HTR-8/SVneo (cell line): ENCODE measurements at regions not wholly inside any gene's neighbourhood (a gene's known extent, or its start where the extent isn't known, plus 50 kb on each side); places are given as distances from the start of the nearest gene placed in this dataset.

Experiments used
- DNase-seq: peaks from one replicate; pipeline ENCODE4 v3.0.0; 2011; ENCODE audit warnings: low spot score, mixed read lengths; ENCODE audit not compliant: insufficient read length
- FAIRE-seq: peaks from 2 replicates; lab custom pipeline; 2011; peaks lifted over from hg19 to GRCh38; lab: Jason Lieb, UNC

GRCh38 chr2:240365971-240366471 lies 69.4 kb upstream of the GPC1 start:
- DNase-seq (no peak), FAIRE-seq (no peak)

DNA sequence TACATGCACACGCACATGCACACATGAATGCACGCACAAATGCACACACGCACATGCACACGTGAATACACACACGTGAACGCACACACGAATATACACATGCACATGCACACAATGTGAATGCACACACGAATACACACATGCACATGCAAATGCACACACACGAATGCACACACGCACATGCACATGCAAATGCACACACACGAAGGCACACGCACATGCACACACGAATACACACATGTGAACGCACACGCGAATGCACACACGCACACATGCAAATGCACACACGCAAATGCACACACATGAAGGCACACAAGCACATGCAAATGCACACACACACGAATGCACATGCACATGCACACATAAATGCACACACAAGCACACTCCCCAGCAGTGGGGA lies 68.6 kb upstream of the GPC1 start:
- peak; percentile 99 for FAIRE-seq
- DNase-seq = no peak

DNA sequence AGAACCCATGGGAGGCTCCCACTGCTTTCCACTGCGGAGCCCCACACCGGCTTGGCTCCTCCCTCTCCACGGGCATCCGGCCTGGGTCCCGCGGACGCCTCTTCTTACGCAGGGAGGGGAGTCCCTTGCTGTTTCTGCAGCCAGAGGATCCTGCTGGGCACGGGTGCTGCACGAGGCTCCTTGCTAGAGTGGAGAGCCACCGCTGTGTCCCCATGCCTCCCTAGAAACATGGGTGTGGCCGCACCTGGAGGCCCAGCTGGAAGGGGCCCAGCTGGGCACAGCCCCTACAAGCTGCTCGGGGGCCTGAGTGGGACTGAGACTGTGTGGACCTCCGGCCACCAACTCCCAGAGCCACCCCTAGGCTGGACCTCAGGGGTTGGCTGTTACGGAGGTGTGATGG lies 67.7 kb upstream of the GPC1 start:
- FAIRE-seq (no peak), DNase-seq (no peak)

- no peak for FAIRE-seq
Measured at GRCh38 chr2:240368781-240369331, 66.6 kb upstream of the GPC1 start.

DNA sequence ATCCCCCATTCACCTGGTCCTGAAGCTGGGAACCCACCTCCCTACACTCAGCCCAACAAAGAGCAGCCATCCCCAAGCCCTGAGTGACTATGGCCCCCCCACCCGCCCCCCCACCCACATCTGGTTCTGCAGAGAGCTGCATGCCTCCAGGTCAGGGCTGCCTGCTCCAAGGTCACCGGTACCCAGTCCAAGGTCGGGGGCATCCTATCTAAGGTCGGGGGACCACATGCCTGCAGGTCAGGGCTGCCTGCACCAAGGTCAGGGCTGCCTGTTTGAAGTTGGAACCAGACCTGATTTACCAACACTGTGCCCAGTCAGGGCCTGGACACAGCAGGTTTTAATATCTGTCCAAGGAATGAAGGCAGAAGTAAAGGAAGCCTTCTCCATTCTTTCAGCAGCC lies 66.1 kb upstream of the GPC1 start:
- FAIRE-seq (peak; percentile 9), DNase-seq (no peak)

More at GRCh38 chr2:240368781-240369331, 66.6 kb upstream of the GPC1 start:
- DNase-seq = no peak

GRCh38 chr2:240369801-240370585 lies 65.5 kb upstream of the GPC1 start:
- DNase-seq = peak; percentile 97
- peak; percentile 95 for FAIRE-seq

GRCh38 chr2:240371129-240372000 lies 64.1 kb upstream of the GPC1 start:
- DNase-seq (no peak), FAIRE-seq (no peak)

DNA sequence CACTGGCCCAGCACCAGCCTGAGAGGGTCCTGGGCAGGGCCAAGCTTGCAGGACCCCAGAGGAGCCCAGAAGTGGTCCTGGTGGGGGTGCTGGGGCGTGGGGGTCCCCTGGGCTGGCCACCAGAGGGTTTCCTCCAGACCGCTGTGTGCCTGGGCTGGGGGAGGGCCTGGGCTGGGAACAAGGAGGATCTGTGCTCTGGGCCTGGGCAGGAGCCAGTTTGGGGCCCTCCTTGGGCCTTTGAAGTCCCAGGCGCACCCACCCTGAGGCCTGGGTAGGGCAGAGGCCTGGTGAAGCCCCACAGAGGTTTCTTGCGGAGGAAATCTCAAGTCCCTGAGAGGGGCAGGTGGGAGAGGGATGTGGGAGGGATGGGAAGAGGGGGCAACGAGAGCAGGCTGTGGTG lies 63.4 kb upstream of the GPC1 start:
- no peak for DNase-seq
- no peak for FAIRE-seq

GRCh38 chr2:240373289-240373885 lies 62.1 kb upstream of the GPC1 start:
- DNase-seq (no peak), FAIRE-seq (no peak)

DNA sequence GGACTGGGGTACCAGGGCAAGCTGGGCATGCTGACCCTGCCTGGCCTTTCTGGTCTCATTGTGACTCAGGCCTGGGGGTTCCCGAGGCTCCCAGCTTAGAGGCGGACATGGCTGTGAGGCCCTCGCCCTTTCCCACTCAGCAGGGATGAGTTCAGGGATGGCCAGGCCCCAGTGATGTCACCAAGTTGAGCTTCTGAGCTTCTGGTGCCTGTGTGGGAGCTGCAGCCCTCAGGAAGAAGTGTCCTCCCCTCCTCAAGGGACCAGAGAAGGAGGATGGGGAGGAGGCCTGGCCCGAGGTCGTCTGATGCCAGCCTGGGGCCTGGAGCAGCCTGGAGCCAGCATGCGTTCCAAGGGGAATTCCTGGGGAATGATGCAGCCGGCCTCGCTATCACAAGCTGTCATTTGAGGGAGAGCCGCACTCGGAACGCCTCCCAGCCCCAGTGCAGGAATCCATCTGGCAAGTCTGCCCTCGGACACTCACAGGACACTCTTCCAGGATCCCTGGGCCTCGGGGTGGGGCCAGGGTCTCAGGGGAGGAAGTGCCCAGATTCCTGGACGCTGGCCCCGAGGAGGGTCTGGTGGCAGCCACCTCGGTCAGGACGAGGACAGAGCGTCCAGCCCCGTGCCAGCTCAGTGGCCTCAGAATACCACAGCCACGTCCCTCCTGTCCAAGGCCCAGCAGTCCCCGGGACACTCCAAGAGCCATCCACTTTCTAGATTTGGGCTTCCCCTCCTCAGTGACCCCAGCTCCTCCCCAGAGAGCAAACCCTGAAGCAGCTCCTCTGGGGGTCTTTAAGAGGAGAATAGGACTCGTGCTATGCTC lies 61.2 kb upstream of the GPC1 start:
- DNase-seq = peak; percentile 92
- peak; percentile 97 for FAIRE-seq

- DNase-seq (no peak), FAIRE-seq (peak; percentile 38)
Measured at GRCh38 chr2:240375024-240375645, 60.3 kb upstream of the GPC1 start.

DNA sequence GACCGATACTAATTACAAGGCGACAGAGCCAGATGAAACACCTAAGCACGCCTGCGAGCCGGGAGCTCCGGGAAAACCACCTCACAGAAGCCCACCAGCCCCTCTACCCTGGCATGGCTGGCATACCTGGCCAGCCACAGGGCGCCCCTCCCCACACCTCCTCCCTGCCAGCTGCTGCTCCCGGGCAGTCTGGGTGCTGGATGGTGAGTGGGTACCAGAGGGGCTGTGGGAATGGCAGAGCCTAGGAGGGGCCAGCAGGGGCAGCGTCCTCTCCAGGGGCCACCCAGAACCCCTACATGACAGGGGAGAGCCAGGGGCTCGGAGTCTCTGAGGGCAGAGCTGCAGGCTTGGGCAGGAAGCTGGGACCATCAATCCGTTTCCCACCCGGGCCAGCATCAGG lies 58.7 kb upstream of the GPC1 start:
- DNase-seq (no peak), FAIRE-seq (no peak)

GRCh38 chr2:240377366-240377765 lies 58.1 kb upstream of the GPC1 start:
- FAIRE-seq (no peak), DNase-seq (no peak)

- FAIRE-seq (peak; percentile 48), DNase-seq (no peak)
Measured at GRCh38 chr2:240379089-240379636, 56.3 kb upstream of the GPC1 start.

DNA sequence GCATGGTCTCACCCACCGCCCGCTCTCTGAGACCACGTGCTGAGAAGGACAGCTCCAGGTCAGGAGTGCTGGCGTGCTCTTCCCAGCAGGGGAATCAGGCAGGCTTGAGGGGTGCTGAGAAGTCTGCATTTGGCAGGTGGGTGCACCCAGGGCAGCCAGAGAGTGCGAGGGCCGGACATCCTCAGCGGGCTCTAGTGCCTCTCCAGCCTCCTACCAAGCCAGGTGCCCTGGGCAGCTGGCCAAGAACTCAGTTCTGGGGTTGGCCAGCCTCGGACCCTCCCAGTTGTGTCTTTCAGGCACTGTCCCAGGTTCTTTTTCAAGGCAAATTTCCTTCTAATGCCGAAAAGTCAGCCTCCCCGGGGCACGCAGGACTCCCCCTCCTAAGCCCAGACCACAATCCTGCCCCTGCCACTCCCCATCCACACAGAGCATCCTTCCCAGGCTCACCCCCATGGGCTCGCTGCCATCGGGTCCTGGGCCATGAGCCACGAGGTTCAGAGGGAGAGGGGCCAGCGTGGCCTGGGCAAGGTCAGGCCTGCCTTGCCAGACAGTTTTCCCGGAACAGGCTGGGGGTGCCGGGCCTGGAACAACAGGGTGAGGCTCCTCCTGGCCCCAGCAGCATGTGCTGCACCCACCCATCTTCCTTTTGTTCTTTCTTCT lies 52.2 kb upstream of the GPC1 start:
- FAIRE-seq = no peak
- DNase-seq = no peak

DNA sequence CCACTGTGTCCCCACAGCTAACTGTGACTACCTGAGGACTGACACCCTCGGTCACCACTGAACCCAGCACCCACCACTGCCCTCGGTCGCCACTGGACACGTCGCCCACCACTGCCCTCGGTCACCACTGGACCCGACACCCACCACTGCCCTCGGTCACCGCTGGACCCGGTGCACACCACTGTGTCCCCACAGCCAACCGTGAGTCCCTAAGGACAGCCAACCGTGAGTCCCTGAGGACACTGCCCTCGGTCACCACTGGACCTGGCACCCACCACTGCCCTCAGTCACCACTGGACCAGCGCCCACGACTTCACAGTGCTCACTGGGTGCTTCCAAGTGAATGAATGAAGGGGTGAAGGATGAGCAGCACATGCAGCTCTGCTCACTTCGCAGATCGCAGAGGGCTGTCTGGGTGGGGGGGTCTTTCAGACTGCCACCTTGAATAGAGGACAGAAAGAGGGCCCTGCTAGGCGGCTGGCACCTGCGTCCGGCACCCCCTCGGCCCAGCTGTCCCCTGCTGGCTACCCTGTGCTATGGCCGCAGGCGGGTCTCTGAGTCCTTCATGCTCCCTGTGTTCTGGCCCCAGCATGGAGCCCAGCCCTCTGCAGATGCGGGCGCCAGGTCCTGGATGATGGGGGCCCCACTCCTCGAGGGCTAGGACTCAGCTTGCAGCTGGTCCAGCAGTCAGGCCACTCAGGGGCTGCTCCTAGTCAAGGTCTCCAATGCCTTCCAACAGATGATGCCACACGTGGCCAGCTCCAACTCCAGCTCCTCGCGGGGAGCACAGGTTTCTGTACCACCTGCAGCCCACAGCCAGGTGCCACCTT lies 51.4 kb upstream of the GPC1 start:
- FAIRE-seq = no peak
- no peak for DNase-seq

DNA sequence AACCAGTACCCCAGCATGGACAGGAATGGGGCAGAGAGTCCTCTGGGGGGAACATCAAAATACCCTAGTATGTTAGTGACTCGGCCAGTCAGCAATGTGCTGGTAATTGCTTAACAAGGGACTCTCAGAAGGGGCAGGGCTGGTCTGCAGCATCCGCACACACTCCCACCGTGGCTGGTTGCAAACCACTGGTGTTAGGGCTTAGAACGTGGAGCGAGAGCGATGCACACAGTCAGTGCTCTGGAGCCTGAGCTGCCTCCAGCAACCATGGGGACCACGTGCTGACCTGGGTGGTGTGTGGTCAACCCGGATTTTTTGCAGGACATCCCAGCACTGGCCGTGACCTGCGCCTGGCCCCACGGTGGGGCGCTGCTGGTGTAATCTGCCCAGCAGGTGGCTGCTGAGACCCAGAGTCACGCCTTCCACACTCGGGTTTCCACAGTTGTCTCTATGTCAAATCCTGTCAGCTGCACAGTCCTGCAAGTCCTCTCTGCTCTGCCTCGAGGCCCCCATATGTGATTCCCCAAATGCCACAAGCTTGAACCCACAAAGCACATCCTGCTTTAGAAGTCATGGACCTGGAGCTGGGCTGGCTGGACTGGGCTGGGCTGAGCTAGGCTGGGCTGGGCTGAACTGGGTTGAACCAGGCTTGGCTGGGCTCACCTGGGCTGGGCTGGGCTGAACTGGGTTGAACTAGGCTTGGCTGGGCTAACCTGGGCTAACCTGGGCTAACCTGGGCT lies 50.6 kb upstream of the GPC1 start:
- no peak for DNase-seq

More for the DNA sequence above, 50.6 kb upstream of the GPC1 start:
- peak; percentile 73 for FAIRE-seq
